ENCODE measurements at regions not wholly inside any gene's neighbourhood (a gene's known extent, or its start where the extent isn't known, plus 50 kb on each side); places are given as distances from the start of the nearest gene placed in this dataset.

- TF ChIP-seq FOXM1 (IDR thresholded peaks at IDR 0.05; ENCODE audit: borderline replicate concordance, low read depth) (no peak), REST (IDR thresholded peaks at IDR 0.05; ENCODE audit: low read depth) (no peak), ZBTB7A (IDR thresholded peaks at IDR 0.05; ENCODE audit: low read depth) (no peak), CREB1 (IDR thresholded peaks at IDR 0.05; ENCODE audit: low read depth) (no peak), TEAD4 (IDR thresholded peaks at IDR 0.05) (no peak), TAF1 (IDR thresholded peaks at IDR 0.05; ENCODE audit: low read depth) (no peak), NFIC (IDR thresholded peaks at IDR 0.05) (no peak), RAD21 (IDR thresholded peaks at IDR 0.05; ENCODE audit: low read depth) (no peak), CEBPB (IDR thresholded peaks at IDR 0.05) (no peak), TCF12 (IDR thresholded peaks at IDR 0.05; ENCODE audit: low read depth) (no peak), EGR1 (IDR thresholded peaks at IDR 0.05) (no peak), YY1 (IDR thresholded peaks at IDR 0.05; ENCODE audit: low read depth) (no peak), EP300 (IDR thresholded peaks at IDR 0.05; ENCODE audit: borderline replicate concordance) (no peak)
- TF ChIP-seq, protein P1, sequence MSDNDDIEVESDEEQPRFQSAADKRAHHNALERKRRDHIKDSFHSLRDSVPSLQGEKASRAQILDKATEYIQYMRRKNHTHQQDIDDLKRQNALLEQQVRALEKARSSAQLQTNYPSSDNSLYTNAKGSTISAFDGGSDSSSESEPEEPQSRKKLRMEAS (IDR thresholded peaks at IDR 0.05) = no peak
- TF ChIP-seq, protein P2, sequence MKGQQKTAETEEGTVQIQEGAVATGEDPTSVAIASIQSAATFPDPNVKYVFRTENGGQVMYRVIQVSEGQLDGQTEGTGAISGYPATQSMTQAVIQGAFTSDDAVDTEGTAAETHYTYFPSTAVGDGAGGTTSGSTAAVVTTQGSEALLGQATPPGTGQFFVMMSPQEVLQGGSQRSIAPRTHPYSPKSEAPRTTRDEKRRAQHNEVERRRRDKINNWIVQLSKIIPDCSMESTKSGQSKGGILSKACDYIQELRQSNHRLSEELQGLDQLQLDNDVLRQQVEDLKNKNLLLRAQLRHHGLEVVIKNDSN (IDR thresholded peaks at IDR 0.05) = no peak
Observed at GRCh38 chr5:152063004-152063403, 138.4 kb upstream of the GLRA1 start.

DNA sequence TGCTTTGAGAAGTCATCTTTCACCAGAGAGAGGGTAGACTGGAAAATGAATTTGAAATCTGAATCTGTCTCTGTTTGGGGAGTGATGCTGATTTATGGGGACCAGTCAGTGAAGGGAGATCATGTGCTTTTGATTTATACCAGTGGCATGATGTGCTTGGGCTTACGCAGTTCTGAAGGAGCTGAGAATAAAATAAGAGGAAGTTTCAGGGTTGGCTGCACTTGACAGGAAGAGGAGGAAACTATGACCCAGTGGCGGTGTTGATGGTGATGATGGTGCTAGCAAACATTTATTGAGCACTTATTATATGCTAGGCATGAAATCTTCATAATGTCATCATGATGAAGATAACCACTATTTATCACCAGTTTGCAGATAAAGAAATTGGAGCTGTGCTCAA, 136.4 kb upstream of the GLRA1 start:
- TF ChIP-seq TCF12 (IDR thresholded peaks at IDR 0.05; ENCODE audit: low read depth) (no peak), FOXM1 (IDR thresholded peaks at IDR 0.05; ENCODE audit: borderline replicate concordance, low read depth) (no peak)
- TF ChIP-seq, protein P2 (IDR thresholded peaks at IDR 0.05) = no peak

DNA sequence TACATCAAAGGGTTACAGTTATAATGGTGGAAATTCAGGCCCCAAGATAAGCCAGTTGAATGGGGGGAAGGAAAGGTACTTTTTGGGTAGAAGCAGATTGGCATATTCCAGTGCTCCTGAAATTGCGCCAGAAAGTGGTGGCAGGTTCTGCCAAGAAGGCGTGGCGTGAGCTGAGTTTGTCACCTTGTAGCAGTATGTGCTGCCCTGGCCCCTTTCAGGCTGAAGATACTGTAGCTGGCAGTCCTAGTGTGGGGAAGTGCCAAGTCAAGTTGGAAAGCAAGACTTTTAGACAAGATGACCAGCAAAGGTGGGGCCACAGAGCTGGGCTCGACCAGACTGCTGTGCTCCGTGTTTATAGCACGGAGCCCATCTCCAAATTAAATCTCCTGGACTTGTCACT, 133.6 kb upstream of the GLRA1 start:
- TF ChIP-seq REST (IDR thresholded peaks at IDR 0.05; ENCODE audit: low read depth) = no peak
- TF ChIP-seq, protein P1 (IDR thresholded peaks at IDR 0.05) = no peak
- no peak for TF ChIP-seq TAF1 (IDR thresholded peaks at IDR 0.05; ENCODE audit: low read depth)
- TF ChIP-seq EGR1 (IDR thresholded peaks at IDR 0.05) = no peak
- no peak for TF ChIP-seq RAD21 (IDR thresholded peaks at IDR 0.05; ENCODE audit: low read depth)
- TF ChIP-seq YY1 (IDR thresholded peaks at IDR 0.05; ENCODE audit: low read depth) = no peak
- no peak for TF ChIP-seq ZBTB7A (IDR thresholded peaks at IDR 0.05; ENCODE audit: low read depth)
- no peak for TF ChIP-seq EP300 (IDR thresholded peaks at IDR 0.05; ENCODE audit: borderline replicate concordance)
- no peak for TF ChIP-seq TEAD4 (IDR thresholded peaks at IDR 0.05)
- TF ChIP-seq FOXM1 (IDR thresholded peaks at IDR 0.05; ENCODE audit: borderline replicate concordance, low read depth) = no peak
- TF ChIP-seq, protein P2 (IDR thresholded peaks at IDR 0.05) = no peak

- TF ChIP-seq REST (IDR thresholded peaks at IDR 0.05; ENCODE audit: low read depth) (no peak), RAD21 (IDR thresholded peaks at IDR 0.05; ENCODE audit: low read depth) (no peak), TCF12 (IDR thresholded peaks at IDR 0.05; ENCODE audit: low read depth) (no peak), TEAD4 (IDR thresholded peaks at IDR 0.05) (no peak), EP300 (IDR thresholded peaks at IDR 0.05; ENCODE audit: borderline replicate concordance) (no peak), CREB1 (IDR thresholded peaks at IDR 0.05; ENCODE audit: low read depth) (no peak), ZBTB7A (IDR thresholded peaks at IDR 0.05; ENCODE audit: low read depth) (no peak), NFIC (IDR thresholded peaks at IDR 0.05) (no peak), EGR1 (IDR thresholded peaks at IDR 0.05) (no peak), FOXM1 (IDR thresholded peaks at IDR 0.05; ENCODE audit: borderline replicate concordance, low read depth) (no peak), YY1 (IDR thresholded peaks at IDR 0.05; ENCODE audit: low read depth) (no peak), CEBPB (IDR thresholded peaks at IDR 0.05) (no peak), TAF1 (IDR thresholded peaks at IDR 0.05; ENCODE audit: low read depth) (no peak)
- TF ChIP-seq, protein P2 (IDR thresholded peaks at IDR 0.05) = no peak
- TF ChIP-seq, protein P1 (IDR thresholded peaks at IDR 0.05) = no peak
Observed at GRCh38 chr5:152056931-152057330, 132.3 kb upstream of the GLRA1 start.

All from Ishikawa (cell line).